ENCODE measurements at regions not wholly inside any gene's neighbourhood (a gene's known extent, or its start where the extent isn't known, plus 50 kb on each side); places are given as distances from the start of the nearest gene placed in this dataset.

GRCh38 chr7:136140469-136140868 is 163.3 kb upstream of the MTPN start:
- TF ChIP-seq POLR2A (IDR thresholded peaks at IDR 0.05): no peak
- TF ChIP-seq CTCF (IDR thresholded peaks at IDR 0.05): no peak

Data from esophagus squamous epithelium (tissue), 4 donors.